Loucy (cell line): ENCODE measurements at regions not wholly inside any gene's neighbourhood (a gene's known extent, or its start where the extent isn't known, plus 50 kb on each side); places are given as distances from the start of the nearest gene placed in this dataset.

Experiments
- H2AFZ ChIP-seq: fragments of 200-600 bp; sonication (generic); 2 replicates; pipeline ENCODE4 v1.6.0; 2016; ENCODE audit warnings: antibody characterized with exemption, mild to moderate bottlenecking, low read length, moderate library complexity
- H3F3A ChIP-seq: fragments of 200-600 bp; 2 replicates; pipeline ENCODE4 v1.6.0; 2016; ENCODE audit warnings: antibody characterized with exemption, low read depth, mild to moderate bottlenecking
- H3K27me3 ChIP-seq: fragments of 200-600 bp; sonication (generic); 2 replicates; pipeline ENCODE4 v1.6.1; 2014; ENCODE audit warnings: low read length, mild to moderate bottlenecking; ENCODE audit not compliant: insufficient read depth, poor library complexity, severe bottlenecking
- H3K36me3 ChIP-seq: fragments of 200-600 bp; sonication (generic); 2 replicates; pipeline ENCODE4 v1.6.1; 2016; ENCODE audit warnings: low read length; ENCODE audit not compliant: insufficient read depth
- H3K4me1 ChIP-seq: fragments of 200-600 bp; sonication (generic); 2 replicates; pipeline ENCODE4 v1.5.1; 2014; ENCODE audit warnings: low read length, mild to moderate bottlenecking; ENCODE audit not compliant: insufficient read depth, poor library complexity, severe bottlenecking
- H3K4me2 ChIP-seq: fragments of 200-600 bp; sonication (generic); 2 replicates; pipeline ENCODE4 v1.6.0; 2014; ENCODE audit warnings: antibody characterized with exemption, low read length, low read depth, mild to moderate bottlenecking; ENCODE audit not compliant: poor library complexity, severe bottlenecking
- H3K4me3 ChIP-seq: fragments of 200-600 bp; sonication (generic); 2 replicates; pipeline ENCODE4 v1.5.1; 2014; ENCODE audit warnings: low read length, mild to moderate bottlenecking, mixed read lengths; ENCODE audit not compliant: poor library complexity, severe bottlenecking
- H3K79me2 ChIP-seq: fragments of 200-600 bp; sonication (generic); 2 replicates; pipeline ENCODE4 v1.6.1; 2014; ENCODE audit warnings: low read length; ENCODE audit not compliant: insufficient read depth
- H3K9ac ChIP-seq: fragments of 200-600 bp; sonication (generic); 2 replicates; pipeline ENCODE4 v1.6.0; 2014; ENCODE audit warnings: mild to moderate bottlenecking, low read depth, low read length, moderate library complexity; ENCODE audit not compliant: poor library complexity, severe bottlenecking
- H3K9me2 ChIP-seq: fragments of 200-600 bp; sonication (generic); replicated peaks from 2 replicates; pipeline ENCODE4 v1.6.1; 2016; ENCODE audit warnings: low read depth, low read length, mixed read lengths
- H3K9me3 ChIP-seq: fragments of 200-600 bp; sonication (generic); 2 replicates; pipeline ENCODE4 v1.6.1; 2014; ENCODE audit warnings: mild to moderate bottlenecking, antibody characterized with exemption, low read length, low read depth; ENCODE audit not compliant: insufficient read depth
- H4K20me1 ChIP-seq: fragments of 200-600 bp; sonication (generic); 2 replicates; pipeline ENCODE4 v1.6.0; 2014; ENCODE audit warnings: antibody characterized with exemption, low read length, mild to moderate bottlenecking; ENCODE audit not compliant: insufficient read depth, poor library complexity, severe bottlenecking
- EZH2phosphoT487 ChIP-seq: fragments of 200-600 bp; IDR thresholded peaks from 2 replicates; pipeline ENCODE4 v1.6.1; 2018; ENCODE audit warnings: antibody characterized with exemption, mild to moderate bottlenecking, moderate library complexity, borderline replicate concordance
- TF ChIP-seq, protein P1 (sequence below): fragments of 200-600 bp; sonication (generic); conservative IDR thresholded peaks from 2 replicates; pipeline ENCODE4 v1.5.1; 2014; ENCODE audit warnings: mild to moderate bottlenecking, antibody characterized with exemption, low read length

DNA sequence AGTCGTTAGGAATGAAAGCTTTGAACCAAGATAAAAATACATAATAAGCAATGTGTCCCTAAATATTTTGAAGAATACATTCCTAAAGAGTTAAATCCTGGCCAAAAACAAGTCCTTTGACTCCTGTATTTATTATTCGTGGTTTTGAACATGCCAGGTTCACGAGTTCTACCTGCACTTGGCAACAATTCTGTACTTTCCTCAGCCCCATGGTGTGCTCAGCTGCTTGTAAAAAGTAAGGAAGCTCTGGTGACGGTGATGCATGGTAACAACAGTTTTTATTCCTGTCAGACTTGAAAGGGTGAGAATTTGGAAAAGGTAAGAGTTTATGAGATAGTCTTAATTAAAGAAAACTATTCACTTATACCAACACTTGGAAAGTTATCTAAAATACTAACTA is 95.0 kb upstream of the KLF12 start:
- Histone ChIP-seq H3K36me3 (no peaks in the 10 kb centered on the region), H3K9me3 (no peaks in the 10 kb centered on the region; the same call in 1 of the 2 replicates), H4K20me1 (no peaks in the 10 kb centered on the region), H3K79me2 (no peaks in the 10 kb centered on the region), H3K4me2 (no peak overlapping the region), H2AFZ (no peak overlapping the region), H3K27me3 (no peaks in the 10 kb centered on the region), H3K4me1 (no peaks in the 10 kb centered on the region), H3K9ac (no peak overlapping the region), H3K4me3 (no peak overlapping the region), H3F3A (no peaks in the 10 kb centered on the region), H3K9me2 (no peaks in the 10 kb centered on the region)
- TF ChIP-seq EZH2phosphoT487 = no peak
- TF ChIP-seq, protein P1, sequence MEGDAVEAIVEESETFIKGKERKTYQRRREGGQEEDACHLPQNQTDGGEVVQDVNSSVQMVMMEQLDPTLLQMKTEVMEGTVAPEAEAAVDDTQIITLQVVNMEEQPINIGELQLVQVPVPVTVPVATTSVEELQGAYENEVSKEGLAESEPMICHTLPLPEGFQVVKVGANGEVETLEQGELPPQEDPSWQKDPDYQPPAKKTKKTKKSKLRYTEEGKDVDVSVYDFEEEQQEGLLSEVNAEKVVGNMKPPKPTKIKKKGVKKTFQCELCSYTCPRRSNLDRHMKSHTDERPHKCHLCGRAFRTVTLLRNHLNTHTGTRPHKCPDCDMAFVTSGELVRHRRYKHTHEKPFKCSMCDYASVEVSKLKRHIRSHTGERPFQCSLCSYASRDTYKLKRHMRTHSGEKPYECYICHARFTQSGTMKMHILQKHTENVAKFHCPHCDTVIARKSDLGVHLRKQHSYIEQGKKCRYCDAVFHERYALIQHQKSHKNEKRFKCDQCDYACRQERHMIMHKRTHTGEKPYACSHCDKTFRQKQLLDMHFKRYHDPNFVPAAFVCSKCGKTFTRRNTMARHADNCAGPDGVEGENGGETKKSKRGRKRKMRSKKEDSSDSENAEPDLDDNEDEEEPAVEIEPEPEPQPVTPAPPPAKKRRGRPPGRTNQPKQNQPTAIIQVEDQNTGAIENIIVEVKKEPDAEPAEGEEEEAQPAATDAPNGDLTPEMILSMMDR = no peak

DNA sequence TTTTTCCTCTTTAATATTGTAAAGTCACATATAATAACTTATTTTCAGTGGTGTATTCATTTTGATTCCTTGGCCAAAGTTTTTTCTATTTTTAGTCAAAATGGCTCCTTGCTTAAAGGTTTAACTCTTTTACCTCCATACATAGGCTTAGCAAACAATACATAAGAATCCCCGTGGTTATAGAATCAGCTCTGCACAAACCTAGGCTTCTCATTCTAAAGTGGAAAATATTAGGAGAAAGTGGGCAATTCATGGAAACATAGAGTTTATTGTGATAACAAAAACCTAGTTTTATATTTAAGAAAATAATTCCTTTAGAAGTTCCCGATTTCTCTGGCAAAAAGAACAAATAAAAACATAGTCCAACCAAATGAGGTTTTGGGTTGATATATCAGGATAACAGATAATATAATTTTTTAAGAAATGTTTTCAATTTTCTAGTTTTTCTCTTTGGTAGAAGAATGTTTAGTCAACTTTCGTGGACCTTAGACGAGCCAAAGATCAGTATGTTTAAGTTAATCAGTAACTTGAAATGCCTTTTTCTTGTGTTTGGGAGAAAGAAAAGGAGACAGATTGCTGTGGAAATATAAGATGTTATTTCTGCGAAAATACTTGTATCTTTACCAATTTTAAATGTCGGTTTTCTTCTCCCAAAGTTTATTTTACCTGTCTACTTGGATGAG is 93.4 kb upstream of the KLF12 start:
- TF ChIP-seq EZH2phosphoT487 = no peak
- TF ChIP-seq, protein P1 = no peak
- no peaks in the 10 kb centered on the region for H3F3A ChIP-seq
- no peaks in the 10 kb centered on the region for H3K36me3 ChIP-seq
- no peak overlapping the region for H3K9ac ChIP-seq
- no peak overlapping the region for H3K4me2 ChIP-seq
- no peaks in the 10 kb centered on the region for H4K20me1 ChIP-seq
- no peak overlapping the region for H2AFZ ChIP-seq
- no peaks in the 10 kb centered on the region for H3K9me2 ChIP-seq
- no peaks in the 10 kb centered on the region for H3K27me3 ChIP-seq
- no peaks in the 10 kb centered on the region; the same call in 1 of the 2 replicates for H3K9me3 ChIP-seq
- no peaks in the 10 kb centered on the region for H3K79me2 ChIP-seq
- no peak overlapping the region for H3K4me3 ChIP-seq
- H3K4me1 ChIP-seq = no peaks in the 10 kb centered on the region

DNA sequence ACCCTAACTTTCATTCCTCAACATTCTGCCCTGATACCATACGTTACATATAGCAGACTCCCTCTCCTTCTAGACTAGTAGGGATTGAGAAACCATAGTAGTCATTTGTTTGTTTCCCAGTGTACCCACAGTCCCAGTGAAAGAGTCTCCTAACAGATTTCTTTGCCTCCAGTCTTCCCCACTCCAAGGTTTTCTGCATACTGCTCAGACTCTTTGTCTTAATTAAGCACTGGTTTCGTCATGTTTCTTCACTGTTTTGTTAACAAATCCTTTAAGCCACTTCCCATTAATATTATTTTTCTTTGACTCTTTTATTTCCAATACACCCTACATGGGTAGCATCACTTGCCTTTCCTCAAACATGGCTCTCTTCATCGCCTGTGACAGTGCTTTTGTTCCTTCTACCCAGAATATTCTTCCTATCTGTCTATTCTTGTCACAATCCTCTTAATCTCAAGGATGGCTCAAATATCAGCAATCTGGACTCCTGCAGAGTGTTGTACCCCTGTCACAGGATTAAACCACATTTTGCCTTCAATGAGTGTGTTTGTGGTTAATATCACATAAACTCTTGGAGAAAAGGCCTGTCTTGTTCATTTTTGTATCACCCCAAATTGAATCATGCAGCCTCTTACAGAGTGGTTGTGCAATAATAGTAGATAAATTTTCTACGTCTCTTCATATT is 92.7 kb upstream of the KLF12 start:
- Histone ChIP-seq H3K9me3 (no peaks in the 10 kb centered on the region; the same call in 1 of the 2 replicates), H2AFZ (no peak overlapping the region), H4K20me1 (no peaks in the 10 kb centered on the region), H3K9me2 (no peaks in the 10 kb centered on the region), H3K27me3 (no peaks in the 10 kb centered on the region), H3K79me2 (no peaks in the 10 kb centered on the region), H3K36me3 (no peaks in the 10 kb centered on the region), H3K4me3 (no peak overlapping the region), H3F3A (no peaks in the 10 kb centered on the region), H3K9ac (no peak overlapping the region), H3K4me2 (no peak overlapping the region), H3K4me1 (no peaks in the 10 kb centered on the region)
- TF ChIP-seq EZH2phosphoT487 = no peak
- TF ChIP-seq, protein P1 = no peak
